HG02938 (cell line): ENCODE measurements at regions not wholly inside any gene's neighbourhood (a gene's known extent, or its start where the extent isn't known, plus 50 kb on each side); places are given as distances from the start of the nearest gene placed in this dataset.

ENCODE experiments used
- ATAC-seq: cut with Tn5 transposase; IDR thresholded peaks from one replicate; pipeline ENCODE4 v1.9.1; 2021; ENCODE audit warnings: mild to moderate bottlenecking, moderate library complexity; ENCODE audit not compliant: unreplicated experiment

DNA sequence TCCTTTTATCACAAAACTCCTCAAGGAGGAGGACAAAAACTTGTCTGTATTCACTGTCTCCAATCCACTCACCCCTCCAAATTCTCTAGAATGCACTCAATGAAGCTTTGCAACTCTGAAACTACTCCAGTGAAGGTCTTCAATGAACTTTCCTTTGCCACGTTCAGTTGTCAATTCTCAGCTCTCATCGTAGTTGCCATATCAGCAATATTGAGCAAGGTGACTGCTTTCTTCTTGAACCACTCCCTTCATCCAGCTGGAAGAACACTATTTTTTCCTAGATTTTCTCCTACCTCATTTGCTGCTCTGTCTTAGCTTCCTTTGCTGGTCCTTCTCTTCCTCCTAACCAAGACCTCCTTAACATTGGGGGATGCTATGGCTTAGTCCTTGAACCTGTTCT is 191.8 kb downstream of the KDR start:
- no peak for ATAC-seq

DNA sequence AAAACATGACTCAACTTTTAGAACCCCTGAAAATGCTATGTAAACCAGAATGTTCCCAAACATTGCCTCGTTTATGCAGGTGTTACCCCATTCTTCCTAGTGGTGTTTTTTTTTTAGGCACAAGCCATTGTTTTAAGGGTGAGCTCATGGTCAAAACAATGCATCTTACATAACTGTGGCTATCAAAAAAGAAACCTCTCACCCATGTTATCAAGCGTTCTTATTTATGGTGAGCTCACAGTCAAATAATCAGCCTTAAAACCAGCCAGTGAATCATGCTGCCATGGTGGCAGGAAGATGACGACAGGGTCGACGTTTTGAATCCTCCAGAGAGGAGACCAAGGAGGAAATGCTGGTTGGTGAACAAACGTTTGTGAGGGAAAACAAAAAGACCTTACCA is 195.2 kb downstream of the KDR start:
- no peak for ATAC-seq

DNA sequence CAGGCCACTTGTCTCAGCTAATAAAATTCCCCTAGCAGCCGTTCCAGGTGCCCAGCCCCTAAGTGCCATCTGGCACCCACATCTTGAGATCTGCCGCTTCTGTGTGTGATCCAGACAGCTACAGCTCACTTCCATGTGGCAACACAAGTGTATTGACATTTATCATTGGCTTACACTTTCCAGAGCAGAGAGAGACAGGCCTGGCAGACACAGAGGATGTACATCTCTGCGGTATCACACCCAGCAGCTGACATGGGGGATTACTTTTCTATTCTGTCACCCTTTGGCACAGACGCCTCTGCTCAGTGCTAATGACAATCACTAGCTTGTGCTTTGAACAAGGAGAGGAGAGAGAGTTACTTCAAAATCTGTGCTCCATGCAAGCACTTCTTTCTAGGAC is 195.9 kb downstream of the KDR start:
- ATAC-seq, result no peak

DNA sequence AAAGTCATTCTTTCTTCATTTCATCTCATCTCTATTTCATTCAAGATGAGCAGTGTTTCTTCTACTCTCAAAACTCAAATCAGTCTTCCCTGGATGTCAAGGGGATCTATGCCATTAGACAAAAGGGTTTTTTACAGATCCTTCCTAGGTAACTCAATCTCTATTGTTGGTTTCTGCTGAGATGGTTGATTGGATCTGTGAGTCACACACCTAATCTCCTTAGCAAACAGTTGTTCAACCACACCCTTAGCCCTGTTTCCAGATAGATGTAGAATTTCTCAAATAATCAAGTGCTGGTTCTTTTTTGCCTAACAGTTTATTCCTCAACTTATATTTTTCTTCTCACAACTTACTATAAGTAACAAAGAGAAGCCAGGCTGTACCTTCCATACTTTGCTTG is 200.5 kb downstream of the KDR start:
- ATAC-seq, result no peak

DNA sequence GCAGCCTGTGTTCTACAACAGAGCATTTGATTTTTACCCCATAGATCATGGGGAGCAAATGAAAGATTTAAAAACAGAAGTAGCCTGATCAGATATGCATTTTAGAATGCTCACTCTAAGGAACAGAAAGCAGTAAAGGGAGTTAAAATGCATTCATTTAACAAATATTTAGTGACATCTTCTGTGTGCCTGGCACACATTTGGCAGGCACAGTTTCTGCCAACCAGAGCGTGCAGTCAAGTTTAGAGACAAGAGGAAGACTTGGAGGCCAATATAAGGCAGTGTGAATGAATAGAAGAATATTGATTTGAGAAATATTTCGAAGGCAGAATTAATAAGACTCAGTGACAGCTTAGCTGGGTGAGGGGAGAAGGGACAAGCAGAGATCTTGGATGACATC is 210.1 kb downstream of the KDR start:
- ATAC-seq, result no peak

GRCh38 chr4:54914781-54915180 is 210.6 kb downstream of the KDR start:
- no peak for ATAC-seq

- ATAC-seq, result no peak
These were observed 211.5 kb downstream of the KDR start for GRCh38 chr4:54913751-54914526.

- ATAC-seq, result no peak
These were observed 213.2 kb downstream of the KDR start for GRCh38 chr4:54912155-54912554.

GRCh38 chr4:54909961-54910360 is 215.4 kb downstream of the KDR start:
- peak; percentile 65 for ATAC-seq

DNA sequence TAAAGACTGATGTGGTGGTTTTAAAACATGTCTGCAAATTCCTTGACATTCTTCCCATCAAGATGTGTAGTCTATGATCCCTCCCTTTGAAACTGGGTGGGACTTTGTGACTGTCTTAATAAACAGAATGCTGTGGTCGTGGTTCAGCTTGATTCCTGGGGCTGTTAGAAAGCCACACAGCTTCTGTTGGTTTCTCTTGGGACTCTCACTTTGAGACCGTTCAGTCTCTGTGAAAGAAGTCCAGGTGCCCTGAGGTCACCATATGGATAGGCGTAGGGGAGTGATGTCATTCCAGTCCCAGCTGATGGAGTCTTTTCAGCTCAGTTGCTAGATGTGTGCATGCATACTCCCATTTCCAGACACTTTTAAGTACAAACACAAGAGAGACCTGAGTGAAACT is 216.6 kb downstream of the KDR start:
- peak; percentile 66 for ATAC-seq

- no peak for ATAC-seq
These were observed 220.4 kb downstream of the KDR start for GRCh38 chr4:54904953-54905352.

DNA sequence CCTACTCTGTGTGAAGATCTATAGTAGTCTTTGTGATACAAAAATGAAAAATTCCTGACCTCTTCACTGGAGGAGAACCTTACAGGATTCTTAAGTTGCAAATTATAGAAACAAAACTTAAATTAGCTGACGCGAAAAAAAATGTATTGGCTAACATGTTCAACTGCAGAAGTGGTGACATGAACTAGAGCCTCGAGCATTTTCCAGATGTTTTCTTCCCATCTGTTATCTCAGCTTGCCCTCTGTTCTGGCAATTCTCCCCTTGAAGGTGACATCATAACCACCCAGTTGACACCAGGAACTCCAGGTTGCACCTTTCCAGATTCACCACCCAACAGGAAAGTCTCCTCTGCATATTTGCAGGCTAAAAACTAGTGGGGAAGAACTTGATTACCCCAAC is 222.4 kb downstream of the KDR start:
- no peak for ATAC-seq

- no peak for ATAC-seq
These were observed 223.1 kb downstream of the KDR start for GRCh38 chr4:54902271-54902670.

DNA sequence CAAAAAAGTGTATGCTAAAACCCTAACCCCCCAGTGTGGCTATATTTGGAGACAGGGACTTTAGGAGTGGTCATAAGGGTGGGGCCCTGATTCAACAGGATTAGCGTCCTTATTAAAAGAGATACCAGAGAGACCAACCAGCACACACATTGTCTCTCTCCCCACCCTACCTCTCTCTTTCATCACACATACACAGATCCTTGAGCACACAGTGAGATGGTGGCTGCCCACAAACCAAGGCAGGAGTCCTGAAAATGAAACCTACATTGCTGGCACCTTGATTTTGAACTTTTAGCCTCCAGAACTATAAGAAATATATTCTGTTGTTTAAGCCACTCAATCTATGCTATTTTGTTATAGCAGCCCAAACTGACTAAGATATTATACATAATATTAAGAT is 224.2 kb downstream of the KDR start:
- ATAC-seq, result no peak

DNA sequence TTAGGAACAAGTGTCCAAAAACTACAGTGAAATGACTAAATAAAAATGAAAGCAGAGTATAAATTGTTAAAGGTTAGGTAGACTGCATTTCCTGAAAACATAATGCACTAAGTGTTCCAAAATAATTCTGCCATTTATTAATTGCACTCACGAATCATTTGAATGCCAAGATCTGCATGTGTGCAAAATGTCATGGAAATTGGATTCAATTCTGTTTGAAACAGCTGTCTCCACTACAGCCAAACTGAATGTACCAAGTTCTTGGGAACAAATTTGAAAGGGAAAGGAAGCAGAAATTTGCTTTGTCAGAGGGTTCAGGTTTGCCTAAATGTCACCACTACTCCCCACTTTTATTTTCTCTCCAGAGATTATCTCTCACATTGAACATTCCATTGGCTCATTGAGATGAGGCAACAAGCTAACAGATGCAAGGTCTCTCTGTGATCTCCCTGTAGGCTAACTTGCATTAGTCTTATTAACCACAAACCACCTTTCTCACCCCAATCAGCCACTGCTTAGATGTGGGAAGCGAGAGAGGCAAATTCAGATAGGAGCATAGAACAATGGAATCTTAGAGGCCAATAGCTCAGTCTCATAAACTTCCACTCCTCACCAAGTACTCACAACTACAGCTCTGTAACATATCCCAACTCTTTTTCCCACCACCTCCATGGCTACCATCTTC is 226.6 kb downstream of the KDR start:
- ATAC-seq, result no peak

- ATAC-seq, result no peak
These were observed 227.3 kb downstream of the KDR start for GRCh38 chr4:54898056-54898562.

GRCh38 chr4:54897590-54897989 is 227.8 kb downstream of the KDR start:
- no peak for ATAC-seq

GRCh38 chr4:54882616-54883015 is 224.9 kb downstream of the KIT start:
- ATAC-seq, result no peak

GRCh38 chr4:54879576-54879975 is 221.8 kb downstream of the KIT start:
- ATAC-seq, result no peak

DNA sequence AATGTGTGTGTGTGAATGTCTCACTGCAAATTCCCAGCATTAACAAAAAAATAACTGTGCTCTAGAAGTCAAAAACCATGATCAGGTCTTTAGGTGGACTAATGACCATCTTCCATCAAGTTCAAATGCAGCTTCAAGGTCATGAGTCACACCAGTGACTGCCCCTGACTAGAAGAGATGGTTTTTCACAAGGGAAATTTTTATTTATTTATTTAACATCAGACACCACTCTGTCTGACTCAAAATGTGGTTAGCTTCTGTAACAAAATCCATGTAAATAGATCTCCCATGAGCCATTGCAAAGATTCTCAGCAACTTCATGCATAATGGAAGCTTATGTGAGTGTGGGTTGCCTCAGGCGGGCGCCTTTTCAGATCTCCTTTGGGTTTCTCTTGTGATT is 219.2 kb downstream of the KIT start:
- ATAC-seq, result no peak

DNA sequence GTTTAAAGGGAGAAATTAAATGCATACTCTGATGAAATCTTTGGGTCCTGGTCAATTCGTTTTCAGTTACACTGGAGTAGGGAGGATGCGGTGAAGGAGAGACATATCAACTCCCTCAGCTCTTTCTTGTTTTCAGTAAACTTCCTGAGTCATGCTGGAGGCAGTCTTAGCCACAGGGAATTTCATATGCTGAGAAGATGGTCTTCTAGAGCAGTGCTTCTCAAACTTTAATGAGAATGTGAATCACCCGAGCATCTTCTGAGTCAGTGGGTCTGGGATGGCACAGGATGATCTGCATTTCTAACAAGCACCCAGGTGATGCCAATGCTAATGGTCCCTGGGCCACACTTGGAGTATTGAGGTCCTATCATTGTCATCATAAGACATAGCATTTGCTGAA is 214.5 kb downstream of the KIT start:
- ATAC-seq, result no peak

- ATAC-seq, result no peak
These were observed 206.0 kb downstream of the KIT start for GRCh38 chr4:54863571-54864255.
